HT1080 (cell line): ENCODE measurements at regions not wholly inside any gene's neighbourhood (a gene's known extent, or its start where the extent isn't known, plus 50 kb on each side); places are given as distances from the start of the nearest gene placed in this dataset.
"Not testable (repeated sequence)": the region's sequence is repeated elsewhere in the genome, so short reads cannot be mapped to it uniquely, and the experiment has no call there.

Experiments
- DNase-seq: peaks from one replicate; pipeline ENCODE4 v3.0.0-alpha.2; 2015; ENCODE audit warnings: low read depth

DNA sequence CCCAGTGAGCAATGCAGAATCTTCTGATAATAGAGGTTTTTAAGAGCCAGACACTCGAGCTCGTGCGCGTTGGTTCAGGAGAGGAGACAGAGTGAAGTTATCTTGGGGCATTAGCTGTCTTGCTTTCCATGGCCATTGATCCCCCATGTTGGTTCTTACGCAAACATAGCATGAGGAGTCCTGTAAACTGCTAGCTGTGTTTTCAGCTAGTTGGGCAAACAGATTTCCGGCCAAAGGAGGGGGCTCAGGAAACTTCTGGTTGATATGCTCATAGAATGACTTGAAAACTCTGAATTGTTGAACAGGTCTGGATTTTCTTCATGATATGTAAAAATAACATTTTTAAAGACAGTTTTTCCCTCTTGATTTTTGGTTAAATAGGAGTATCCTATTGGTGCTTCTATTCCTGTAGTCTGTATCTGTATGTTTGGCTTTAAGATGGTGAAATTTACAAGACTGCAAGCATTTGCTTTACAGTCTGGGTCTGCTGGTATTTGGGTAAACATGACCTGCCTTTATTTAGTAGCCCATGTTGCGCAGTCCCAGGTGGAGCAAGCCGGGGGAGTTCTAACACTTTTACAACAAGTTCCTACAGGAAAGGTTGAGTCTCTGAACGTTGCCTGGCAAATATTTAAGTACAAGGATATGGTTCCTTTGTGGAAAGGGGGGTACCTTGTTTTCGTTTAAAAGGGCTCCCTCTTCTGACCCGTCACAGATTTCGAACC, 218.4 kb upstream of the KCND2 start:
- DNase-seq: no peak

DNA sequence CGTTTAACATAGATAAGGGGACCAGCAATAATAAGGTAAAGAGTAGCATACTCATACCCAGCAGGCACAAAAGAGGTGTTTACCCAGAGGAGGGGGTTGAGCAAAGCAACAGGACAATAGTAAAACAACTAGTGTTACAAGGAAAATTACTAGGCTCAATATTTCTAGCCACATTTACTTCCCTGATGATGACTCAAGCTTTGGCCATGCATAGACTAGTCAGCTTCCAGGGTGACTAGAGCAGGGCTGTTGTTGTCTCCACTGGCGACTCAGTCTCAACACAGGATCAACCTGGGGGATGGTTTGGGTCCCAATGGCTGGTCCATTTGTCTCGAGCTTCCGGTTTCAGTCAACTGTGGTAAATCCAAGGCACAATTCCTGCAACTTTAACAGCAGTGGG, 217.7 kb upstream of the KCND2 start:
- peak; percentile 87 for DNase-seq

DNA sequence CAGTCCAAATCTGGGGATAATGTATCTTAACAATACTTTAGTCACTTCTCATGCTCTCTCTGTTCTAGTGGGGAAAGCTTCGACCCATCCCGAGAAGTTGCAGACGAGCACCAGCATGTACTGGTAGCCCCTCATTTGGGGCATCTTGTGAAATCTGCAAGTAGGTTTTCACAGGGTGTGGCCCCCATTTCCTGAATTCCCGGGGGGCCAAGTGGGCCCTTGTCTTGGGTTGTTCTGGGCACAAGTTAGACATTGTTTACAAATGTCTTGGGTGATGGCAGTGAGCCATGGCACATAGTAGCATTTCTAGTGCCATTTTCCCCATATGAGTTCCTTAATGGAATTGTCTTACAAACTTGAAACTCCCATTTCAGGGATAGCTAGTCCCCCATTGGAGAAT, 216.7 kb upstream of the KCND2 start:
- no peak for DNase-seq

DNA sequence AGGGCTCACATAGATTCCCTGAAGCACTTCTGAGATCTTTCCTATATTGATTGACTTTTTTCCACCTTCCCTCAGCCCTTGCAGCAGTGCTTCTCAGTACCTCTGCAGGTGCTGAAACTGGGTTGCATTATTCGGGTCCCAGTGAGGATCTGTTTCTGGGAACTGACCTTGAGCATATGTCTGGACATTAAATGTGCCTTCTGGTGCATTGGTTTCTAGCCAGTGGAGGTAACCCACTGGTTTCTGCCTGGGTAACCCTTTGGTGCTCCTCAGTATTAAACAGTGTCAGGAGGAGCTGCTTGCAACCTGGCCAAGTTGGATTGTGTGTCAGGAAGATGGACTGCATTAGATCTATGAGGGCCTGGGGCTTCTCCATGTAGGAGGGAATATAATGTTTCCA, 213.3 kb upstream of the KCND2 start:
- no peak for DNase-seq

DNA sequence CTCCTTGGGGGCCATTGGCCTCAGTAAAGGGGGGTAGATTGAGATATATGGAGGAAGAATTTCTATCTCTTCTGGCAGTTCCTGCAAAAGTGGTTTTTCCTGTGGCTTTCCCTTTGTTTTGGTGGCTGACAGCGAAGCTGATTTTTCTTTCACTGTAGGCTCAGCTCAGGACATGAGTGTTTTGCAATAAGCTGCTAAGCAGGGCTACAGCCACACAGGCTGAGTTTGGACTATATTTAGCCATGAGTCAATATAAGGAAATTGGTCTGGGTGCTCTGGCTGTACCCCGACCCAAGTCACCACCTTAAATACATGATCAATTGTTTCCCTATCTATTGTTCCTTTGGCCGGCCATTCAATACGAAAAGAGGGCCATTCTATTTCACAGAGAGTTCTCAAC, 212.7 kb upstream of the KCND2 start:
- peak; percentile 25 for DNase-seq

DNA sequence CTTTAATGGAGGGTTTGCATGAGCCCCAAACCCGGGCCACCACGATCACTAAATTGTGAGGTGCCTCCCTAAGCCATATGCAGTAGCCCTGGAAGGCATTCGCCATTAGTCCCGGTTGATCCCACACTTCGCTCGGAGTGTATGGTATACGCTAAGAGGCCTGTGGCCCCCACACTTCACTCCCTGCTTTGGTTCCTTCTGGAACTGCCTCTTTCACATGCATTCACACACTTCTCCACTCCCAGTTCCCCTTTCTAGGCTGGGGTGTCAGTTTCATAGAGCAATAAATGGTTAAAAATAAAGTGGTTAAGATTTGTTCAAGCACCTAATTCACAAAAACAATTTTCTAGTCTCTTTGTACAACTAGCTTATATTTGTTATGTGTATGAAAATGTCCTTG, 212.1 kb upstream of the KCND2 start:
- DNase-seq: no peak

DNA sequence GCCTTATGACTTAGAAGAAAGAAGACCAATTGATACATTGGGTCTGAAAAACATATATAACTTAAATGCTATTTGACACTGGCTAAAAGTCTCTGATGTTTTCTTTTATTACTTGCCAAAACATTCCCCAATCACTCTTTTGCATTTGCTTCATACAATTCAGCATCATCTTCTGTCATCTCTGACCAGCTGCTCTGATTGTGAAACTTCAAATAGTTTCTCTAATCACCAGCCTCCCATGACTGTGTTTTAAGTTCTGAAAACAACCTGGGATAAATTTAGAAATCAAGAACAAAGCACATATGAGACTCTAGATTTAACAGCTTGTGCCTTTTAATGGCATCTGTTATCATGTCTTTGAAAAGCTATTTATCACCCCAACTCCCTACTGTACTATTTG, 208.4 kb upstream of the KCND2 start:
- DNase-seq: no peak

- not testable (repeated sequence) for DNase-seq
Measured at GRCh38 chr7:120066898-120067297, 206.1 kb upstream of the KCND2 start.

GRCh38 chr7:120070201-120070600, 202.8 kb upstream of the KCND2 start:
- DNase-seq: no peak

DNA sequence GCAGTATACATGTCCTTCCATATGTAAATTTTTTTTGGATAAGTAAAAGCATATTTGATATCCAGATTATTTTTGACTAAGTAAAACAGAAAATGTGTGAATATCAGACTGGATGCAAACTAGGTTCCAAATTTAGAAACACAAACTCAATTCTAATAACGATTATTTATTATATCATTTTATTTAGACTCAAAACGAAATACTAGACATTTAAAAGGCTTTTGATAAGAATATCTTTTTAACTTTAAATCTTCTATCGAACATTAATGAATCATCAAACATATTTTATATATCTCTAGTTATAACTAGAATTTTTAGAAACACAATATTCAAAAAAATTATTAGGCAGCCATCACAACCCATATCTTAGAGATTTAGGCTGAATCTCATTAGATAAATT, 195.2 kb upstream of the KCND2 start:
- DNase-seq: no peak

DNA sequence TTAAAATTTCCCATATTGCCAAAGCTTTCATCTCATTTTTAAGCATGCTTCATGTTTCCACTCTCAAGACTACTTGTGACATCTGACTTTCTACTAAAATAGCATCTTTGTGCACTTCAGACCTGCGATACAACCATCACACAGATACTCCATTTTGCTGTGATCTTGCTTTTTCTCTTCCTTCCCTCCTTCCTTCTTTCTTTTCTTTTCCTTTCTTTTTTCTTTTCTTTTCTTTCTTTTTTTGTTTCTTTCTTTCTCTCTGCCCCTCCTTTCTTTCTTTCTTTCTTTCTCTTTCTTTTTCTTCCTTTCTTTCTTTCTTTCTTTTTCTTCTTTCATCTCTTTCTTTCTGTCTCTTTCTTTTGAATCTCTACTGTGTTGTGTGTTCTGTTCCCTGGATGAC, 194.0 kb upstream of the KCND2 start:
- no peak for DNase-seq

DNA sequence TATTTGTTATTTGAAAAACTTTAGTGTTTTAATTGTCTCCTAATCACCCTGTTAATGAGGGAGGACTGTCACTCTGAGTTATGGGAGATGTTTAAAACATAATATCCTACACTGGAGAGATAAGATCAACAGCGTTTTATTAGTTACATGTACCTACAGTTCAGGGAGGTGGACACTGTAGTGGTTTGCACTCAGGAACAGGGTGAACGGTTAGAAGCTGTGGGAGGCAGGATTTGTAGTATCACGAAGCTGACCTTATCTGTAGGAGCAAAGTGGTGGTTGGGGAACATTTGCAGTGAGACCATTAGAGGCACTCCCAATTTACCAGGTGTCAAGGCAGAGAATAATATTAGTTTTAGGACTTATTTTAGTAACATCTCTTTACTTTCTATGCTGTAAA, 193.3 kb upstream of the KCND2 start:
- DNase-seq: no peak

DNA sequence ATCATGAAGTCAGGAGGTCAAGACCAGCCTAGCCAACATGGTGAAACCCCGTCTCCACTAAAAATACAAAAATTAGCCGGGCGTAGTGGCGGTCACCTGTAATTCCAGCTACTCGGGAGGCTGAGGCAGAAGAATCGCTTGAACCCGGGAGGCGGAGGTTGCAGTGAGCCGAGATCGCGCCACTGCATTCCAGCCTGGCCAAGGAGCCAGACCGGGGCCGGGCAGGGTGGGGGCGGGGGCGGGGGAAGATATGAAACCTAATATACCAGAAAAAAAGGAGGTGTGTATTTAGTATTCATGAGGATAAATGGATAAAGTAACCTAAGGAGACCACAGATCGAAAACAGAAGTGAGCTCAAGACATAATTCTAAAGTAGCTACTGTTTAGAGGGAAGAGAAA, 186.5 kb upstream of the KCND2 start:
- DNase-seq: not testable (repeated sequence)

GRCh38 chr7:120089968-120090367, 183.0 kb upstream of the KCND2 start:
- DNase-seq: peak; percentile 46

DNA sequence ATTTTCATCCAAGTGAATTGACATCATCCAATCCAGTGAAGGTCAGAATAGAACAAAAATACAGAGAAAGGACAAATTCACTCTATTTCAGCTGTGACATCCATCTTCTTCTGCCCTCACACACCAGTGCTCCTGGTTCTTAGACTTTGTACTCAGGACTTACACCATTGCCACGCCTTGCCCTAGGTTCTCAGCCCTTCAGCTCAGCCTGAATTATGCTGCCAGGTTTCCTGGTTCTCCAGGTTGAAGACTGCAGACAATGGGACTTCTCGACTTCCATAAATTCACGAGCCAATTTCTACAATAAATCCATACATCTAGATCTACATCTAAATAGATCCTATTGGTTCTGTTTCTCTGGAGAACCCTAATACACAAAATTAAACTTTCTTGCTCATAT, 181.2 kb upstream of the KCND2 start:
- DNase-seq: no peak

DNA sequence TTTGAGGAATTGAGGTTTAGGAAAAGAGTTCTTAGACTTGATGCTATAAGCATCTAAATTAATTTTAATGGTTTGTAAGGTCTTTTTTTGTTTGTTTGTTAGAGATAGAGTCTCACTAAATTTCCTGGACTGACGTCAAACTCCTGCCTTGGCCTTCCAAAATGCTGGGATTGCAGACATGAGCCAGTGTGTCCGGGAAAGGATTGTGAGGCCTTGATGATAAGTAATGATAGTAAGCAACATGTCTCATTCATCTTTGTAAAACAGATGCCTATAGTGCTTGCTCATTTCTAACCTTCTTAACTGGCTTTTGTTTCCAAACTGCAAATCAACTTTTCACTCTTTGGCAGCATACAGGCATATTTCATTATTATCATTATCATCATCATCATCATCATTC, 176.0 kb upstream of the KCND2 start:
- DNase-seq: no peak

DNA sequence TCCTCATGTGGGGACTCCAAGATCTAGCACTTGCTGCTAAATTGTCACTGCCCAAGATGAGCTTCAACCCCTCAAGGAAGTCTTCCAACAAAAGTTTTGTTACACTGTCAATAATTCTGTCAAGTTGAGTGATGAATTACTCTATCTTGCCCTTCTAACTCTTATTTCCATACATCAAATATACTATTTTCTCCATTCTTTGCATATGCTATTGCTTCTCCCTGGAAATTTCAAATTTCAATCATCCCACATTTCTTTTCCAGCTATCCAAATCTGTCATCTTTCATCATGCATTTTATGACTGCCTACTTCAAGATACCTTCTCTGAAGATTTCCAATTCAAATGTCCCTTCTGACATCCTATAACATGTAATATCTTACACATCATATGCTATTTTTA, 175.2 kb upstream of the KCND2 start:
- DNase-seq: no peak

GRCh38 chr7:120108376-120108775, 164.6 kb upstream of the KCND2 start:
- no peak for DNase-seq

- no peak for DNase-seq
Measured at GRCh38 chr7:120110169-120110568, 162.8 kb upstream of the KCND2 start.

DNA sequence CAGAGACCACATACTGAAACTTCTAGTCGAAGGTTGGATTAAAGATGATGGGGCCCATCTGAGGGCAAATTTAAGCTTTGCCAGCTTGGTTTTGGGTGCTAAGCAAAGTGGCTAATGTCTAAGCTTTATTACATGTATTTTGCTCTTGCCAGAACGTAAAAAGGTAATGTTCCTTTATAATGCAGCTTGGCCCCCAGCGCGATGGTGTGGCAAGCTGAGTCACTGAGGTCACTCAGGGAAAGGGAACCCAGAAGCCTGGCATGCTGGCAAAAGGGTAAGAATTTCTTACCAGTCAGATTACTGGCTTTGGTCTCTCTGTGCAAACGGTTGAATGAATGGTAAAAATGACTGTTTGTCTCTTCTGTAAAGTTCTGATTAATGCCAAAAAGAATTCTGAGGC, 158.3 kb upstream of the KCND2 start:
- no peak for DNase-seq

GRCh38 chr7:120123528-120123927, 149.4 kb upstream of the KCND2 start:
- DNase-seq: no peak

DNA sequence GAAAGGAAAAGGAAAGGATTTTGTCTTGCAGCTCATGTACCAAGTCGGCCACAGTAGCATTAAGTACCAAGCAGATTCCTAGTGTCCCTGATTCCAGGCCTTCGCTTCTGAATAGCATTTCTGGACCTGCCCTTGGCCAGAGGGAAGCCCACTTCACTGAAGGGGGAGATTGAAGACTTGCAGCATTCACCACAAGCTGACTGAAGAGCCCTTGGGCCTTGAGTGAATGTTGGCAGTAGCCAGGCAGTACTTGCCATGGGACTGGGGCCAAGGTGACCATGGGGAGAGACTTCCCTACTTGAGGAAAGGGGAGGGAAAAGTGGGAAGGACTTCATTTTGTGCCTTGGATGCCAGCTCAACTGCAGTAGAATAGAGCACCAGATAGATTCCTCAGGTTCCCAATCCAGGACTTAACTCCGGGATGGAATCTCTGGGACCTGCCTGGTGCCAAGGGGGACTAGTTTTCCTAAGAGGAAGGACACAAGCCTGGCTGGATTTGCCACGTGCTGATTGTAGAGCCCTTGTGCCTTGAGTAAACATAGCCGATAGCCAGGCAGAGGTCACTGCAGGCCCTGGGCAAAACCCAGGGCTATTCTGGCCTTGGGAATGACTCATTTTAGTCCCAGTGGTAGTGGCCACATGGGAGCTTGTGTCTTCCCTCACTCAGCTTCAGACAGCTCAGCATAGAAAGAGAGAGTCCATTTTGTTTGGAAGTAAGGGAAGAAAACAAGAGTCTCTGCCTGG, 141.7 kb upstream of the KCND2 start:
- DNase-seq: peak; percentile 23

- no peak for DNase-seq
Measured at GRCh38 chr7:120138497-120138896, 134.5 kb upstream of the KCND2 start.
